Right lobe of liver (tissue), 4 donors: ENCODE measurements at regions not wholly inside any gene's neighbourhood (a gene's known extent, or its start where the extent isn't known, plus 50 kb on each side); places are given as distances from the start of the nearest gene placed in this dataset.

ENCODE experiments used
- CTCF ChIP-seq, 4 donors: fragments of 200-600 bp in 3 of 4; fragments of 450-650 bp in 1 of 4; IDR thresholded peaks; one replicate each; pipeline versions ENCODE4 v1.5.1 to v1.8.0; 2016 to 2022; ENCODE audit warnings: antibody characterized with exemption in 4 of 4, mild to moderate bottlenecking in 2 of 4
- POLR2A ChIP-seq: fragments of 450-650 bp; IDR thresholded peaks from one replicate; pipeline ENCODE4 v1.6.1; 2017; ENCODE audit warnings: antibody characterized with exemption, mild to moderate bottlenecking
- donor health status: DM: no; HTN: no; CAD: no.
- donor health status: DM: no; HTN: no; CAD: no.
- donor health status: DM: no; HTN: yes; CAD: no.

GRCh38 chr5:101935086-101935485, 361.0 kb downstream of the SLCO4C1 start:
- no peak for TF ChIP-seq CTCF (IDR thresholded peaks at IDR 0.05)
- no peak for TF ChIP-seq POLR2A
